Astrocyte (in vitro differentiated cells and primary cell): ENCODE measurements at regions not wholly inside any gene's neighbourhood (a gene's known extent, or its start where the extent isn't known, plus 50 kb on each side); places are given as distances from the start of the nearest gene placed in this dataset.

Experiments used
- DNase-seq: peaks from one replicate; pipeline ENCODE4 v3.0.0-alpha.2; 2010; ENCODE audit warnings: low read depth
- FAIRE-seq: peaks from 2 replicates; lab custom pipeline; 2011; peaks lifted over from hg19 to GRCh38; lab: Jason Lieb, UNC
- H2AFZ ChIP-seq: 2 replicates; pipeline ENCODE4 v1.6.0; 2012; ENCODE audit warnings: low read depth, low read length, inconsistent platforms
- H3K27ac ChIP-seq: 2 replicates; pipeline ENCODE4 v1.5.1; 2011; ENCODE audit warnings: low read depth, low read length, inconsistent platforms
- H3K27me3 ChIP-seq: 2 replicates; pipeline ENCODE4 v1.6.0; 2011; ENCODE audit warnings: low read length, inconsistent platforms; ENCODE audit not compliant: insufficient read depth
- H3K36me3 ChIP-seq: 2 replicates; pipeline ENCODE4 v1.5.1; 2011; ENCODE audit warnings: low read length, inconsistent platforms; ENCODE audit not compliant: insufficient read depth
- H3K4me1 ChIP-seq: 2 replicates; pipeline ENCODE4 v1.5.1; 2011; ENCODE audit warnings: low read length, inconsistent platforms; ENCODE audit not compliant: insufficient read depth
- H3K4me2 ChIP-seq: 2 replicates; pipeline ENCODE4 v1.6.0; 2012; ENCODE audit warnings: low read length, inconsistent platforms
- H3K4me3 ChIP-seq: 2 replicates; pipeline ENCODE4 v1.5.1; 2011; ENCODE audit warnings: low read depth, mild to moderate bottlenecking, low read length, inconsistent platforms; ENCODE audit not compliant: insufficient read depth
- H3K79me2 ChIP-seq: 2 replicates; pipeline ENCODE4 v1.6.0; 2012; ENCODE audit warnings: mild to moderate bottlenecking, low read length, inconsistent platforms; ENCODE audit not compliant: insufficient read depth
- H3K9ac ChIP-seq: 2 replicates; pipeline ENCODE4 v1.6.0; 2012; ENCODE audit warnings: mild to moderate bottlenecking, low read length, inconsistent platforms
- H3K9me3 ChIP-seq: 2 replicates; pipeline ENCODE4 v1.5.1; 2012; ENCODE audit warnings: low read depth, mild to moderate bottlenecking, low read length, inconsistent platforms; ENCODE audit not compliant: insufficient read depth
- H4K20me1 ChIP-seq: 2 replicates; pipeline ENCODE4 v1.6.0; 2012; ENCODE audit warnings: low read length, inconsistent platforms; ENCODE audit not compliant: insufficient read depth
- H3K27ac Mint-ChIP-seq: one replicate; pipeline ENCODE4 v1.8.0; 2021; ENCODE audit warnings: mild to moderate bottlenecking, mixed read lengths; ENCODE audit not compliant: unreplicated experiment
- H3K27me3 Mint-ChIP-seq: one replicate; pipeline ENCODE4 v1.8.0; 2021; ENCODE audit warnings: low read depth, mixed read lengths; ENCODE audit not compliant: unreplicated experiment
- H3K36me3 Mint-ChIP-seq: one replicate; pipeline ENCODE4 v1.8.0; 2021; ENCODE audit warnings: low read depth, mixed read lengths; ENCODE audit not compliant: unreplicated experiment
- H3K4me1 Mint-ChIP-seq: one replicate; pipeline ENCODE4 v1.8.0; 2021; ENCODE audit warnings: low read depth, mixed read lengths; ENCODE audit not compliant: unreplicated experiment
- H3K4me3 Mint-ChIP-seq: one replicate; pipeline ENCODE4 v1.8.0; 2021; ENCODE audit warnings: mild to moderate bottlenecking, moderate library complexity, mixed read lengths; ENCODE audit not compliant: unreplicated experiment
- H3K9me3 Mint-ChIP-seq: one replicate; pipeline ENCODE4 v1.8.0; 2021; ENCODE audit warnings: mild to moderate bottlenecking, mixed read lengths; ENCODE audit not compliant: unreplicated experiment
- CTCF ChIP-seq: IDR thresholded peaks from 2 replicates; pipeline ENCODE4 v1.5.1; 2011; ENCODE audit warnings: low read depth, mild to moderate bottlenecking, inconsistent platforms, low read length, moderate library complexity; ENCODE audit not compliant: insufficient read depth
- EZH2 ChIP-seq: IDR thresholded peaks from 2 replicates; pipeline ENCODE4 v1.6.1; 2012; ENCODE audit warnings: mild to moderate bottlenecking, low read length, inconsistent platforms; ENCODE audit not compliant: insufficient read depth

GRCh38 chr20:52880259-52880658, 91.9 kb upstream of the TSHZ2 start:
- Histone ChIP-seq H3K36me3 (no peaks in the 10 kb centered on the region), H4K20me1 (no peaks in the 10 kb centered on the region), H3K27ac (no peak overlapping the region), H3K9ac (no peak overlapping the region), H3K4me3 (no peak overlapping the region), H3K4me2 (no peak overlapping the region), H3K9me3 (no peaks in the 10 kb centered on the region), H2AFZ (no peak overlapping the region), H3K79me2 (no peaks in the 10 kb centered on the region), H3K4me1 (no peaks in the 10 kb centered on the region), H3K27me3 (no peaks in the 10 kb centered on the region)
- Mint-ChIP-seq H3K4me3 (no peak overlapping the region), H3K36me3 (no peaks in the 10 kb centered on the region), H3K27me3 (peaks cover 8% of the 10 kb centered on the region), H3K4me1 (no peaks in the 10 kb centered on the region), H3K27ac (no peak overlapping the region), H3K9me3 (peaks cover 2% of the 10 kb centered on the region)
- no peak for FAIRE-seq
- no peak for TF ChIP-seq EZH2
- no peak for TF ChIP-seq CTCF
- no peak for DNase-seq

- Mint-ChIP-seq H3K36me3 (no peaks in the 10 kb centered on the region), H3K27ac (no peak overlapping the region), H3K4me3 (no peak overlapping the region), H3K4me1 (no peaks in the 10 kb centered on the region), H3K9me3 (peaks cover 2% of the 10 kb centered on the region), H3K27me3 (peaks cover 12% of the 10 kb centered on the region)
- FAIRE-seq (no peak), DNase-seq (no peak)
- Histone ChIP-seq H3K9ac (no peak overlapping the region), H3K79me2 (no peaks in the 10 kb centered on the region), H3K36me3 (no peaks in the 10 kb centered on the region), H3K4me2 (no peak overlapping the region), H4K20me1 (no peaks in the 10 kb centered on the region), H3K4me1 (no peaks in the 10 kb centered on the region), H3K9me3 (no peaks in the 10 kb centered on the region), H3K27me3 (no peaks in the 10 kb centered on the region), H2AFZ (no peak overlapping the region), H3K4me3 (no peak overlapping the region), H3K27ac (no peak overlapping the region)
- TF ChIP-seq CTCF (no peak), EZH2 (no peak)
Observed at GRCh38 chr20:52874241-52874640, 97.9 kb upstream of the TSHZ2 start.

- FAIRE-seq, result no peak
- no peak overlapping the region for H3K4me3 Mint-ChIP-seq
- Histone ChIP-seq H3K27me3 (no peaks in the 10 kb centered on the region), H3K9me3 (no peaks in the 10 kb centered on the region), H3K9ac (no peak overlapping the region), H2AFZ (no peak overlapping the region), H3K4me2 (no peak overlapping the region), H3K4me1 (no peaks in the 10 kb centered on the region), H3K4me3 (no peak overlapping the region), H3K79me2 (no peaks in the 10 kb centered on the region), H3K36me3 (no peaks in the 10 kb centered on the region), H3K27ac (no peak overlapping the region), H4K20me1 (no peaks in the 10 kb centered on the region)
- H3K4me1 Mint-ChIP-seq, result peaks cover 9% of the 10 kb centered on the region
- no peak overlapping the region for H3K27ac Mint-ChIP-seq
- H3K36me3 Mint-ChIP-seq, result no peaks in the 10 kb centered on the region
- DNase-seq, result no peak
- H3K27me3 Mint-ChIP-seq, result peaks cover 5% of the 10 kb centered on the region
- TF ChIP-seq EZH2 (no peak), CTCF (no peak)
- H3K9me3 Mint-ChIP-seq, result peaks cover 2% of the 10 kb centered on the region
Observed at GRCh38 chr20:52869698-52870501, 102.3 kb upstream of the TSHZ2 start.
